Mesenchymal stem cell (in vitro differentiated cells and primary cell): ENCODE measurements at regions not wholly inside any gene's neighbourhood (a gene's known extent, or its start where the extent isn't known, plus 50 kb on each side); places are given as distances from the start of the nearest gene placed in this dataset.

Experiments used
- DNase-seq: peaks from one replicate; pipeline ENCODE4 v3.0.0-alpha.2; 2013
- H2AFZ ChIP-seq: one replicate; pipeline ENCODE4 v1.6.1; 2013; ENCODE audit warnings: low read depth, mild to moderate bottlenecking, control low read depth, inconsistent platforms, low read length, moderate library complexity
- H2AK5ac ChIP-seq: 2 replicates; pipeline ENCODE4 v1.6.1; 2013; ENCODE audit warnings: low read length, moderate library complexity, mild to moderate bottlenecking, inconsistent platforms; ENCODE audit not compliant: severe bottlenecking
- H2BK120ac ChIP-seq: one replicate; pipeline ENCODE4 v1.6.1; 2013; ENCODE audit warnings: low read depth, mild to moderate bottlenecking, inconsistent platforms, low read length, moderate library complexity
- H2BK12ac ChIP-seq, 2 experiments: one replicate each; pipeline ENCODE4 v1.6.1; 2013; ENCODE audit warnings: inconsistent platforms in 2 of 2, low read length in 2 of 2, mild to moderate bottlenecking in 2 of 2, moderate library complexity in 2 of 2, control low read depth in 1 of 2
- H2BK15ac ChIP-seq: one replicate; pipeline ENCODE4 v1.6.1; 2013; ENCODE audit warnings: mild to moderate bottlenecking, low read depth, inconsistent platforms; ENCODE audit not compliant: poor library complexity, severe bottlenecking
- H2BK5ac ChIP-seq: 2 replicates; pipeline ENCODE4 v1.6.1; 2013; ENCODE audit warnings: low read depth, mild to moderate bottlenecking, low read length, control low read depth, inconsistent platforms; ENCODE audit not compliant: poor library complexity, severe bottlenecking
- H3K14ac ChIP-seq, 2 experiments: one replicate each; pipeline ENCODE4 v1.6.1; 2013; ENCODE audit warnings: inconsistent platforms in 2 of 2, low read length in 2 of 2, control low read depth in 1 of 2, mild to moderate bottlenecking in 1 of 2, moderate library complexity in 1 of 2
- H3K18ac ChIP-seq, 2 experiments: one replicate each; pipeline ENCODE4 v1.6.1; 2013; ENCODE audit warnings: inconsistent platforms in 2 of 2, low read length in 2 of 2, control low read depth in 1 of 2, low read depth in 1 of 2, mild to moderate bottlenecking in 1 of 2
- H3K23ac ChIP-seq, 2 experiments: one replicate each; pipeline ENCODE4 v1.6.1; 2013; ENCODE audit warnings: inconsistent platforms in 2 of 2, low read length in 2 of 2, mild to moderate bottlenecking in 2 of 2, moderate library complexity in 2 of 2, control low read depth in 1 of 2
- H3K27ac ChIP-seq: 2 replicates; pipeline ENCODE4 v1.5.1; 2013; ENCODE audit warnings: mild to moderate bottlenecking, moderate library complexity, low read length, control low read depth, inconsistent platforms; ENCODE audit not compliant: poor library complexity, severe bottlenecking
- H3K27me3 ChIP-seq, 2 experiments: 2 replicates each; pipeline versions ENCODE4 v1.6.1 to v1.7.0; 2013; ENCODE audit warnings: low read length in 2 of 2, mild to moderate bottlenecking in 2 of 2, moderate library complexity in 2 of 2, control low read depth in 1 of 2, inconsistent platforms in 1 of 2; ENCODE audit not compliant: control insufficient read depth in 1 of 2, insufficient read depth in 1 of 2
- H3K36me3 ChIP-seq, 2 experiments: 2 replicates each; pipeline versions ENCODE4 v1.6.1 to v1.7.0; 2013; ENCODE audit warnings: low read length in 2 of 2, control low read depth in 1 of 2, inconsistent platforms in 1 of 2, low read depth in 1 of 2, mild to moderate bottlenecking in 1 of 2; ENCODE audit not compliant: insufficient read depth in 2 of 2, control insufficient read depth in 1 of 2
- H3K4ac ChIP-seq, 2 experiments: one replicate each; pipeline ENCODE4 v1.6.1; 2013; ENCODE audit warnings: inconsistent platforms in 2 of 2, low read length in 2 of 2, mild to moderate bottlenecking in 2 of 2, moderate library complexity in 2 of 2, control low read depth in 1 of 2, low read depth in 1 of 2
- H3K4me1 ChIP-seq: 2 replicates; pipeline ENCODE4 v1.6.1; 2013; ENCODE audit warnings: low read depth, low read length, control low read depth; ENCODE audit not compliant: control insufficient read depth, insufficient read depth
- H3K4me2 ChIP-seq: 2 replicates; pipeline ENCODE4 v1.6.1; 2013; ENCODE audit warnings: low read length, mild to moderate bottlenecking, inconsistent platforms; ENCODE audit not compliant: poor library complexity, severe bottlenecking
- H3K4me3 ChIP-seq, 2 experiments: 2 replicates each; pipeline versions ENCODE4 v1.5.1 to v1.7.0; 2013; ENCODE audit warnings: low read length in 2 of 2, mild to moderate bottlenecking in 2 of 2, control low read depth in 1 of 2, low read depth in 1 of 2; ENCODE audit not compliant: insufficient read depth in 1 of 2
- H3K79me1 ChIP-seq: replicated peaks from 2 replicates; pipeline ENCODE4 v1.6.1; 2013; ENCODE audit warnings: mild to moderate bottlenecking, control low read depth, low read length, inconsistent platforms; ENCODE audit not compliant: poor library complexity, severe bottlenecking
- H3K9ac ChIP-seq: 2 replicates; pipeline ENCODE4 v1.7.0; 2013; ENCODE audit warnings: mild to moderate bottlenecking, low read length, moderate library complexity
- H3K9me3 ChIP-seq: 2 replicates; pipeline ENCODE4 v1.7.0; 2013; ENCODE audit warnings: mild to moderate bottlenecking, low read length; ENCODE audit not compliant: control insufficient read depth
- H4K8ac ChIP-seq: one replicate; pipeline ENCODE4 v1.6.1; 2013; ENCODE audit warnings: inconsistent platforms, mild to moderate bottlenecking, low read length, moderate library complexity
- H4K91ac ChIP-seq: one replicate; pipeline ENCODE4 v1.6.1; 2013; ENCODE audit warnings: mild to moderate bottlenecking, low read length, inconsistent platforms
- WGBS: methylation state at CpG from one replicate; pipeline ENCODE4 v1.1.7; 2013; ENCODE audit warnings: mixed read lengths; 5-methylcytosine and 5-hydroxymethylcytosine counted together

DNA sequence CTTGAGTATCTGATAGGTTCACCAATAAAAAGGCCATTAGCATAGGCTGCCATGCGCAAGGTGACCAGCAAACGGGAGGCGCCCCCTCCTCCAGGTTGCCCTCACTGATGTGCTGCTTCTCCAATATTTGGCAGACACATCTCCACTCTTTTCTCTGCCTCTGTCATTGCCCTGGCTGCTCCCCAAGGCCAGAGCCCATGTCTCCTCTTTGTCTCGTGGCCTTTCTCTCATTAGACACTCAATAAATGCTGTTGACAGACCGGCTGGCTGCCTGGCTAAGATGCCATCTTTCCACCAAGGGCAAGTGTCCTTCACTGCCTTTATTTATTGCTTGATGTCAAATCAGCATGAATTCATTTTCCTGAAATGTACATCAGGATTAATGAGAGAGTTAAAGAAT, 404.0 kb upstream of the KIF2A start:
- H2AFZ ChIP-seq = no peak overlapping the region
- no peak overlapping the region for H2BK120ac ChIP-seq
- H3K79me1 ChIP-seq = no peaks in the 10 kb centered on the region
- no peak overlapping the region for H3K9ac ChIP-seq
- no peak overlapping the region for H2BK5ac ChIP-seq
- H3K27ac ChIP-seq = no peak overlapping the region
- H2BK15ac ChIP-seq = no peak overlapping the region
- peaks cover 2% of the 10 kb centered on the region for H3K9me3 ChIP-seq
- H3K36me3 ChIP-seq = peaks cover 0 to 3% of the 10 kb centered on the region in 2 experiments
- H3K27me3 ChIP-seq = peaks cover 0 to 6% of the 10 kb centered on the region in 2 experiments
- WGBS = 86% methylated on average over 5 of the region's 5 CpGs
- no peak overlapping the region for H3K23ac ChIP-seq
- H3K14ac ChIP-seq = no peak overlapping the region
- H2AK5ac ChIP-seq = no peak overlapping the region
- no peak overlapping the region for H3K18ac ChIP-seq
- no peak overlapping the region for H3K4me3 ChIP-seq
- H4K91ac ChIP-seq = no peak overlapping the region
- H3K4ac ChIP-seq = no peak overlapping the region
- no peak overlapping the region for H3K4me2 ChIP-seq
- no peak overlapping the region for H4K8ac ChIP-seq
- no peaks in the 10 kb centered on the region for H3K4me1 ChIP-seq
- no peak for DNase-seq
- no peak overlapping the region for H2BK12ac ChIP-seq

DNA sequence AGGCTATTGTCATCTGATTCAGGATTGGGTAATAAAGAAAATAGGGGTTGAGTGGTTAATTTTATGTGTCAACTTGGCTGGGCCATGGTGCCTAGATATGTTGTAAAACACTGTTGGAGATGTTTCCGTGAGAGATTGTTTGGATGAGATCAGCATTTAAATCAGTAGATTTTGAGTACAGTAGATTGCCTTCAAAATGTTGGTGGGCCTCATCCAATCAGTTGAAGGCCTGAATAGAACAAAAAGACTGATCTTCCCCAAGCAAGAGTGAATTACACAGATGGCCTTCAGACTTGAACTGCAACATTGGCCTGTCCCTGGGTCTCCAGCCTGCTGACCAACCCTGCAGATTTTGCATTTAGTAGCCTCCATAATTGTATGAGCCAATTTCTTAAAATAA, 401.3 kb upstream of the KIF2A start:
- Histone ChIP-seq H3K4me1 (no peaks in the 10 kb centered on the region), H3K9ac (no peak overlapping the region), H3K14ac (no peak overlapping the region), H2BK12ac (no peak overlapping the region), H3K36me3 (peaks cover 0 to 3% of the 10 kb centered on the region in 2 experiments), H3K23ac (no peak overlapping the region), H3K27ac (no peak overlapping the region), H2AK5ac (no peak overlapping the region), H2AFZ (no peak overlapping the region), H2BK15ac (no peak overlapping the region), H4K91ac (no peak overlapping the region), H2BK120ac (no peak overlapping the region), H4K8ac (no peak overlapping the region), H3K18ac (no peak overlapping the region), H3K4ac (no peak overlapping the region), H3K9me3 (no peaks in the 10 kb centered on the region), H3K27me3 (peaks cover 0 to 4% of the 10 kb centered on the region in 2 experiments), H3K4me2 (no peak overlapping the region), H3K79me1 (no peaks in the 10 kb centered on the region), H2BK5ac (no peak overlapping the region), H3K4me3 (no peak overlapping the region)
- WGBS = 80% methylated on average over 1 of the region's 1 CpG
- no peak for DNase-seq

DNA sequence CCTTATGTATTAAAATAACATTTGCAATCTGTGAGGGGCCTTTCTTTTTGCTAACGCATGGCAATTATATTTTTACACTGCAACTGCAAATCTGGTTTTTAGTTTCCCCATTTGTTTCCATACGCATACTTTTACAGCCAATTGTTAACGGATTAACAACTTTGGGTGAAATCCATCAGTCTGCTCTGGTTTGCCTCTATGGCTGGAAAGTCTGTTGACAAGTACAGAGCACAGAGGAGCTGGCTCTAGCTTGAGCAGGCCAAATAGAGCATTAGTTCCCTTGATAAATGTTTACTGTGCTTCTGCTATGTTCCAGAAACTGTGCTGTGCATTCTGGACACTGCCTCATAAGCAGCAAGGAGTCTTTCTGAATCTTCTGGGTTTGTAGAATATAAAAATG, 400.4 kb upstream of the KIF2A start:
- Histone ChIP-seq H2BK15ac (no peak overlapping the region), H3K27me3 (peaks cover 0 to 4% of the 10 kb centered on the region in 2 experiments), H3K27ac (no peak overlapping the region), H3K18ac (no peak overlapping the region), H3K23ac (no peak overlapping the region), H3K36me3 (peaks cover 0 to 3% of the 10 kb centered on the region in 2 experiments), H3K4me3 (no peak overlapping the region), H3K9ac (no peak overlapping the region), H3K4me1 (no peaks in the 10 kb centered on the region), H2BK5ac (no peak overlapping the region), H3K4me2 (no peak overlapping the region), H3K79me1 (no peaks in the 10 kb centered on the region), H3K9me3 (no peaks in the 10 kb centered on the region), H3K4ac (no peak overlapping the region), H2BK12ac (no peak overlapping the region), H2AK5ac (no peak overlapping the region), H4K91ac (no peak overlapping the region), H2AFZ (no peak overlapping the region), H4K8ac (no peak overlapping the region), H2BK120ac (no peak overlapping the region), H3K14ac (no peak overlapping the region)
- 81% methylated on average over 3 of the region's 3 CpGs for WGBS
- DNase-seq = no peak

- Histone ChIP-seq H3K4me3 (no peak overlapping the region), H2BK5ac (no peak overlapping the region), H4K8ac (no peak overlapping the region), H3K4me1 (no peaks in the 10 kb centered on the region), H2BK15ac (no peak overlapping the region), H4K91ac (no peak overlapping the region), H3K14ac (no peak overlapping the region), H3K79me1 (no peaks in the 10 kb centered on the region), H3K4me2 (no peak overlapping the region), H3K9me3 (peaks cover 5% of the 10 kb centered on the region), H3K9ac (no peak overlapping the region), H3K4ac (no peak overlapping the region), H3K23ac (no peak overlapping the region), H3K27me3 (peaks cover 0 to 4% of the 10 kb centered on the region in 2 experiments), H2AFZ (no peak overlapping the region), H2AK5ac (no peak overlapping the region), H2BK120ac (no peak overlapping the region), H3K27ac (no peak overlapping the region), H3K18ac (no peak overlapping the region), H2BK12ac (no peak overlapping the region), H3K36me3 (peaks cover 0 to 2% of the 10 kb centered on the region in 2 experiments)
- 72% methylated on average over 5 of the region's 5 CpGs for WGBS
- no peak for DNase-seq
Observed at GRCh38 chr5:61906820-61907219, 399.2 kb upstream of the KIF2A start.
